ENCODE measurements at regions not wholly inside any gene's neighbourhood (a gene's known extent, or its start where the extent isn't known, plus 50 kb on each side); places are given as distances from the start of the nearest gene placed in this dataset.
"Not testable (repeated sequence)": the region's sequence is repeated elsewhere in the genome, so short reads cannot be mapped to it uniquely, and the experiment has no call there.

DNA sequence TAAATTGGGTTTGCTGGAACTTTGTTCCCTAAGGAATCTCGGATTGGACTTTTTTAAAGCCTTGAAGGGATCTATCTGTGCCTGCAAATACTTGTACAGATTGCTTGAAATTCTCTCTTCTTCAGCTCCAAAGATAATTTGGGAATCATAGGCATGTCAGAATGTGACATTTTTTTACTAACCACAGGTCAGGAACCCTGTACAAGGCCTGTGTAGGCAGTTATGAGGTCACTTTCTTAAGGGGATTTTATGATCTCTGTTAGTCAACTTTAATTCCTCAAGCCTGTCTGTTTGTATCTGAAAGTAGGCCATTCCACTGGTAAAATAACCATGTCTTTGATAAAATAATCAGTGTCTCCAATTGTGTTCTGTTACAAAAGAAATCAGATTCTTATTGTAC lies 369.9 kb upstream of the NPAP1 start:
- TF ChIP-seq, protein P1, sequence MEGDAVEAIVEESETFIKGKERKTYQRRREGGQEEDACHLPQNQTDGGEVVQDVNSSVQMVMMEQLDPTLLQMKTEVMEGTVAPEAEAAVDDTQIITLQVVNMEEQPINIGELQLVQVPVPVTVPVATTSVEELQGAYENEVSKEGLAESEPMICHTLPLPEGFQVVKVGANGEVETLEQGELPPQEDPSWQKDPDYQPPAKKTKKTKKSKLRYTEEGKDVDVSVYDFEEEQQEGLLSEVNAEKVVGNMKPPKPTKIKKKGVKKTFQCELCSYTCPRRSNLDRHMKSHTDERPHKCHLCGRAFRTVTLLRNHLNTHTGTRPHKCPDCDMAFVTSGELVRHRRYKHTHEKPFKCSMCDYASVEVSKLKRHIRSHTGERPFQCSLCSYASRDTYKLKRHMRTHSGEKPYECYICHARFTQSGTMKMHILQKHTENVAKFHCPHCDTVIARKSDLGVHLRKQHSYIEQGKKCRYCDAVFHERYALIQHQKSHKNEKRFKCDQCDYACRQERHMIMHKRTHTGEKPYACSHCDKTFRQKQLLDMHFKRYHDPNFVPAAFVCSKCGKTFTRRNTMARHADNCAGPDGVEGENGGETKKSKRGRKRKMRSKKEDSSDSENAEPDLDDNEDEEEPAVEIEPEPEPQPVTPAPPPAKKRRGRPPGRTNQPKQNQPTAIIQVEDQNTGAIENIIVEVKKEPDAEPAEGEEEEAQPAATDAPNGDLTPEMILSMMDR (conservative IDR thresholded peaks at IDR 0.05 in 1 of 2, IDR thresholded peaks at IDR 0.05 in 1 of 2; ENCODE audit: low read depth in 1 of 2, low read length in 2 of 2), result not testable (repeated sequence)
- TF ChIP-seq EZH2 (IDR thresholded peaks at IDR 0.05; ENCODE audit: low read length, missing control alignments), result not testable (repeated sequence)

All from fibroblast of lung (primary cell).